Astrocyte of the spinal cord (primary cell): ENCODE measurements at regions not wholly inside any gene's neighbourhood (a gene's known extent, or its start where the extent isn't known, plus 50 kb on each side); places are given as distances from the start of the nearest gene placed in this dataset.

Experiments
- DNase-seq: peaks from one replicate; pipeline ENCODE4 v3.0.0; 2011; ENCODE audit warnings: low read depth, low spot score
- H3K4me3 ChIP-seq: 2 replicates; pipeline ENCODE4 v1.5.1; 2011; ENCODE audit warnings: low read depth, mild to moderate bottlenecking, low read length, moderate library complexity
- in situ Hi-C: cut with HindIII; loops from 2 replicates; pipeline ENCODE4 v1.10.0; 2017; ENCODE audit warnings: low sequenced_read_pairs
- TF ChIP-seq, protein P1 (sequence below): IDR thresholded peaks from 2 replicates; pipeline ENCODE4 v1.5.1; 2012; ENCODE audit warnings: low read depth, mild to moderate bottlenecking, low read length, inconsistent platforms

DNA sequence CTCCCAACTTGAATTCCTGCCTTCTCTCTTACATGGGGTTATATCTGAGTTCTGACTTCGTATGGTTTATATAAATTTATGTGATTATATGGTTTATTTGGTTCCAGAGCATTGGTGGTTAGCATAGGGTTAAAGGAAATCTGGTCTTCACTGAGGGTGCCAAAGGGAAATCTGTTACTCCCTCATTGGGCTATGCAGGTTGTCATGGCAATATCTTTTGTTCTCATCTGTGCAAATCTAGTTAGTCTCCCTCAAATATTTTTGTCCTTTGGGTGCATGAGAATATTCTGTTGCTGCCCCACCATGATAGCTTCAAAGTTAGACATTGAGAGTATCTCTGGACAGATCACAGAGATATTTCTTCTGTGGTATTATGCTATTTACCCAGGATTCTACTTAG is 71.8 kb upstream of the OTUD4 start:
- no peak for DNase-seq
- H3K4me3 ChIP-seq = no peak overlapping the region
- TF ChIP-seq, protein P1, sequence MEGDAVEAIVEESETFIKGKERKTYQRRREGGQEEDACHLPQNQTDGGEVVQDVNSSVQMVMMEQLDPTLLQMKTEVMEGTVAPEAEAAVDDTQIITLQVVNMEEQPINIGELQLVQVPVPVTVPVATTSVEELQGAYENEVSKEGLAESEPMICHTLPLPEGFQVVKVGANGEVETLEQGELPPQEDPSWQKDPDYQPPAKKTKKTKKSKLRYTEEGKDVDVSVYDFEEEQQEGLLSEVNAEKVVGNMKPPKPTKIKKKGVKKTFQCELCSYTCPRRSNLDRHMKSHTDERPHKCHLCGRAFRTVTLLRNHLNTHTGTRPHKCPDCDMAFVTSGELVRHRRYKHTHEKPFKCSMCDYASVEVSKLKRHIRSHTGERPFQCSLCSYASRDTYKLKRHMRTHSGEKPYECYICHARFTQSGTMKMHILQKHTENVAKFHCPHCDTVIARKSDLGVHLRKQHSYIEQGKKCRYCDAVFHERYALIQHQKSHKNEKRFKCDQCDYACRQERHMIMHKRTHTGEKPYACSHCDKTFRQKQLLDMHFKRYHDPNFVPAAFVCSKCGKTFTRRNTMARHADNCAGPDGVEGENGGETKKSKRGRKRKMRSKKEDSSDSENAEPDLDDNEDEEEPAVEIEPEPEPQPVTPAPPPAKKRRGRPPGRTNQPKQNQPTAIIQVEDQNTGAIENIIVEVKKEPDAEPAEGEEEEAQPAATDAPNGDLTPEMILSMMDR = no peak
- in situ Hi-C loops = no loop called here

DNA sequence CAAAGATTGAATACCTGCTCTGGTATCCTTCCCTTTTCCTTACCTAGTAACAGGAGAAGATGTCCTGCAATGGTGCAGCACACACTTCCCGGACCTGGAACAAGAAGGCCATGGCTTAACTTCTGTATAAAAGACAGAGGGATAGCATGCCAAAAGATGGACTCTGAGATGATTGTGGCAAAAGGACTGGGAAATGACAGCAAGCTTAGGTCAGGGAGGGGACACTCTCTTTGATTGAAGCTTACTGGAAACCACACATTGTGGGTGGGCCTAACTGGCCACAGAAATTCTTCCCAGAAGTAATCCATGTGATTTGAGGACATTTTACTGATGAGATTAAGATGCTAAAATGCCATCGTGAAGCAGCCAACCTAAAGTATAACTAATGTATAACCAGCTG is 71.0 kb upstream of the OTUD4 start:
- no peak overlapping the region for H3K4me3 ChIP-seq
- no peak for DNase-seq
- in situ Hi-C loops = no loop called here
- TF ChIP-seq, protein P1 = no peak

DNA sequence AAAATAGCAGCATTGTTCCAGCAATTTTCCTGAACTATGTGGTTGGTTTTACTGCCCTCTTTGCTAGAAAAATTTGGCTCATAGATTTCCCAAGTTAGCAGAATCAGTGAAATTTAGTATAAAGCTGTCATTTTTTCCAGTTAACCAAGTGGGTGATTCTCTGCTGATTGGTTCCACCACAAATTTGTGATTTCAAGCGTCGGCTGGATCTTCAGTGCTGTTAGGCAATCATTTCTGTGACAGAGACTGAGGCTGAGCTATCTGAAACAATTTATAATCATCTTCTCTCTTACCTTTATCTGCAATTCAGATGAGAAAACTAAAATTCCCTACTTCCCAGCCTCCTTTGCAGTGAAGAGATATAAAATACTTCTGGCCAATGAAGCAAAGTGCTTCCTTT is 68.6 kb upstream of the OTUD4 start:
- no peak for DNase-seq
- H3K4me3 ChIP-seq = no peak overlapping the region
- TF ChIP-seq, protein P1 = no peak
- in situ Hi-C loops = no loop called here

DNA sequence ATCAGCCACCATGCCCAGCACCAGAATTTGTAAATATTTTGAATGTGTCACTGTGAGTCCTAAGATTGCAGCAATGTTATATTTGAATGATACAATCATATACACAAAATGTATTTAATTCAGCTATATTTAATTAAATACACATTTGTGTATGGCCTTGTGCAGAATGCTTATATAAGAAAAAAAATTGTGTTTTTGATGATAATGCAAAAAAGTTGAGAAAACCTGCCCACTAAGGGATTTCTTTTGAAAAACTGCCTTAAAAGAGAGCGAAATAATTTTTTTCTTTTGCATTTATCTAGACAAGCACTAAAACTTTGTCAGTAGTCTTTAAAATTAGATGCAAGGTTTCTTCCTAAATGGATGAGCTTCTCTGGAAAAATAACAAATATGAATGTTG is 68.1 kb upstream of the OTUD4 start:
- in situ Hi-C loops = no loop called here
- no peak for DNase-seq
- no peak overlapping the region for H3K4me3 ChIP-seq
- TF ChIP-seq, protein P1 = no peak

DNA sequence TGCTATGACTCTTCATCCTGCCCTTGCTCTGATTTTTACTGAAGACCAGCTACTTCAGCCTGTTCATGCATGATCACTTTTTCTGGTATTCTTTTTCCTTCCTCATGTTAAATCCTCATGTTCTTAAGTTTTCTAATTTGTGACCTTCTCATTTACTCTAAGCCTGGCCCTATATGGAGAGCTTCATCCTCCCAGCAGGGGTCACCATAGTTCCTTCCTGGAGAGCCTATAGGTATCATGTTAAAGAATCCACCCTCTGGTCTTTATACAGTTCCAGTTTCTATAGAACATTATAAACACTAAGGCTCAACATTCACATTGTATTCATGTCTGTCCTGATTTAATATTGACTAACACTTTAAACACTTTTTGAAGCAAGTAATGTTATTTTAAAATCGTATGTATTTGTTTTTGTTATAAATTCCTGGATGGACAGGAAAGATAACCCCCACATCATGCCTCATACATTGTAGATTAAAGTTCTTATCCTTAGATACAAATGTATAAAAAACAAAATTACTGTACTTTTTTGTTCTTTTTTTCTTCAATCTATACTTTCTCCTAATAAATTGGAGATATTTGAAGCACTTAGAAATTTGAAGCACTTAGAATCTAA is 53.8 kb upstream of the OTUD4 start:
- in situ Hi-C loops = no loop called here
- DNase-seq = peak; percentile 69

DNA sequence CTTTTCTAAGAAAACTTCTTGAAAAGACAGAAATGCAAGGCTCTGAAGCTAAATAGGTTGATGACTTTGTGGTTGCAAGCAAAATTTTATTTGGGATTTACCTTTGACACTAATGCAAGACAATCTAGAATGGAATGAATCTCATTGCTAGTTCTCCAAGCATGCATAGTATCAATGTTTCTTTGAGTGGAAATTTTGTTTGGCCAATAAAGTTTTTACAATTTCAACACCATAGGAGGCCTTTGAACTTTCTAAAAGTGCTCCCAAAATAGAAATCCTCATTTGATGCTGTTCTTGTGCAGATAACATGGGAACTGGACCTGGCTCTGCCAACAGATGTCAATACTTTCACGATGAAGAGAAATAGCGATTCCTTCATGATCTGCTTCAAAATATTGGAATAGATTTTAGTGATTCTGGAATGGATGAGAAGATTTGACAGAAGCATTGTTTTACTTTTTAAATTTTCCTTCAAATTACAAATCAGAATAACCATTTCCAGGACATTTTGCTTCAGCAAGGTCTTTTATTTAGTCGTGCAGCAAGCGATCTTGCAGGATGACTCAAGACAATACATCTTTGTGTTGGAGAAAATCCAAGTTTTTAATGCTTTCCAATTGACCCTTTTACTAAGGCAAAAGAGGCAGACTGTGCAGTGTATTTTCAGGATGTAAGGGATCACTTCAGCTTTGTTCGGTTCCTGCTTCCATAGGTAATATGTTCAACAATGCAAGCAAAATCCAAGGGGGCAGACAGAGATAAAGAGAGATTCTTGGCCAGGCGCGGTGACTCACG is 51.7 kb upstream of the OTUD4 start:
- DNase-seq = peak; percentile 73
- TF ChIP-seq, protein P1 = no peak
- no peak overlapping the region for H3K4me3 ChIP-seq
- in situ Hi-C loops = no loop called here

More for the DNA sequence above, 53.8 kb upstream of the OTUD4 start:
- TF ChIP-seq, protein P1 = peak; percentile 89
- no peak overlapping the region for H3K4me3 ChIP-seq
